SH-SY5Y (cell line): ENCODE measurements at regions not wholly inside any gene's neighbourhood (a gene's known extent, or its start where the extent isn't known, plus 50 kb on each side); places are given as distances from the start of the nearest gene placed in this dataset.

ENCODE experiments used
- GATA2 ChIP-seq: IDR thresholded peaks from 2 replicates; pipeline ENCODE4 v1.6.1; 2011; ENCODE audit warnings: mild to moderate bottlenecking, low read depth, low read length
- GATA3 ChIP-seq: IDR thresholded peaks from 2 replicates; pipeline ENCODE4 v1.6.1; 2011; ENCODE audit warnings: low read depth, mild to moderate bottlenecking, low read length, moderate library complexity

- no peak for TF ChIP-seq GATA2
- no peak for TF ChIP-seq GATA3
Measured at GRCh38 chr9:82134010-82134409, 145.4 kb downstream of the SPATA31D1 start.
